ENCODE measurements at regions not wholly inside any gene's neighbourhood (a gene's known extent, or its start where the extent isn't known, plus 50 kb on each side); places are given as distances from the start of the nearest gene placed in this dataset.

- TF ChIP-seq POLR2A (IDR thresholded peaks at IDR 0.05) (no peak), CTCF (IDR thresholded peaks at IDR 0.05) (no peak)
These were observed 1148.2 kb downstream of the FAM181B start for GRCh38 chr11:81585390-81585933.
